DMS153 treated with DMSO at 0.1 percent for 48 hours (cell line): ENCODE measurements at regions not wholly inside any gene's neighbourhood (a gene's known extent, or its start where the extent isn't known, plus 50 kb on each side); places are given as distances from the start of the nearest gene placed in this dataset.

Experiments
- DNase-seq: peaks from one replicate; lab custom pipeline; 2025; ENCODE audit not compliant: unreplicated experiment; lab: John Stamatoyannopoulos, UW

GRCh38 chr4:149135062-149135461 is 680.6 kb downstream of the IQCM start:
- no peak for DNase-seq

GRCh38 chr4:149121023-149121404 is 678.8 kb upstream of the NR3C2 start:
- no peak for DNase-seq

- no peak for DNase-seq
Measured at GRCh38 chr4:149120331-149121022, 678.3 kb upstream of the NR3C2 start.

GRCh38 chr4:149116806-149117205 is 674.6 kb upstream of the NR3C2 start:
- DNase-seq: no peak

- no peak for DNase-seq
Measured at GRCh38 chr4:149113804-149114430, 671.7 kb upstream of the NR3C2 start.

- DNase-seq: no peak
Measured at GRCh38 chr4:149112109-149112508, 669.9 kb upstream of the NR3C2 start.

- DNase-seq: no peak
Measured at GRCh38 chr4:149110481-149110880, 668.3 kb upstream of the NR3C2 start.

GRCh38 chr4:149108626-149109025 is 666.4 kb upstream of the NR3C2 start:
- DNase-seq: no peak

- DNase-seq: no peak
Measured at GRCh38 chr4:149102765-149103164, 660.6 kb upstream of the NR3C2 start.

GRCh38 chr4:149101649-149102048 is 659.4 kb upstream of the NR3C2 start:
- DNase-seq: no peak

GRCh38 chr4:149095811-149096210 is 653.6 kb upstream of the NR3C2 start:
- DNase-seq: no peak

- DNase-seq: no peak
Measured at GRCh38 chr4:149095001-149095400, 652.8 kb upstream of the NR3C2 start.

- DNase-seq: no peak
Measured at GRCh38 chr4:149084144-149084543, 641.9 kb upstream of the NR3C2 start.

GRCh38 chr4:149077181-149077580 is 635.0 kb upstream of the NR3C2 start:
- DNase-seq: no peak

- no peak for DNase-seq
Measured at GRCh38 chr4:149076401-149076800, 634.2 kb upstream of the NR3C2 start.

GRCh38 chr4:149072384-149072783 is 630.2 kb upstream of the NR3C2 start:
- no peak for DNase-seq

GRCh38 chr4:149065753-149066152 is 623.5 kb upstream of the NR3C2 start:
- no peak for DNase-seq

GRCh38 chr4:149062997-149063396 is 620.8 kb upstream of the NR3C2 start:
- no peak for DNase-seq

- DNase-seq: no peak
Measured at GRCh38 chr4:149057594-149057993, 615.4 kb upstream of the NR3C2 start.

GRCh38 chr4:149056615-149057014 is 614.4 kb upstream of the NR3C2 start:
- DNase-seq: no peak

- no peak for DNase-seq
Measured at GRCh38 chr4:149055624-149056023, 613.4 kb upstream of the NR3C2 start.

- no peak for DNase-seq
Measured at GRCh38 chr4:149050840-149051239, 608.6 kb upstream of the NR3C2 start.
